ENCODE measurements at regions not wholly inside any gene's neighbourhood (a gene's known extent, or its start where the extent isn't known, plus 50 kb on each side); places are given as distances from the start of the nearest gene placed in this dataset.

DNA sequence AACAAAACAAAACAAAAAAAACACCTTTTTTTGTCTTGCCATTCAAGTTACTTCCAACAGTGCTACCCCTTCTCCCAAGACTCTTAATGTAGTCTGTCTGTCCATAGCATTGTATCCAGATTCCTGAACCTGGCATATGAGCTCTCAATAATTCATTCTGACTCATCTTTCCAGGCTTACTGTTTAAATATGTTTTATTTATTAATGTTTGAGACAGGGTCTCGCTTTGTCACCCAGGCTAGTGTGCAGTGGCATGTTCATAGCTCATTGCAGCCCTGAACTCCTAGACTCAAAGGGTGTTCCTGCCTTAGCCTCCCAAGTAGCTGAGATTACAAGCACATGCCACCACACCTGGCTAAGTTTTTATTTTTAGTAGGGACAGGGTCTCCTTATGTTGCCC lies 208.0 kb upstream of the DMRT1 start:
- no peak for DNase-seq

DNA sequence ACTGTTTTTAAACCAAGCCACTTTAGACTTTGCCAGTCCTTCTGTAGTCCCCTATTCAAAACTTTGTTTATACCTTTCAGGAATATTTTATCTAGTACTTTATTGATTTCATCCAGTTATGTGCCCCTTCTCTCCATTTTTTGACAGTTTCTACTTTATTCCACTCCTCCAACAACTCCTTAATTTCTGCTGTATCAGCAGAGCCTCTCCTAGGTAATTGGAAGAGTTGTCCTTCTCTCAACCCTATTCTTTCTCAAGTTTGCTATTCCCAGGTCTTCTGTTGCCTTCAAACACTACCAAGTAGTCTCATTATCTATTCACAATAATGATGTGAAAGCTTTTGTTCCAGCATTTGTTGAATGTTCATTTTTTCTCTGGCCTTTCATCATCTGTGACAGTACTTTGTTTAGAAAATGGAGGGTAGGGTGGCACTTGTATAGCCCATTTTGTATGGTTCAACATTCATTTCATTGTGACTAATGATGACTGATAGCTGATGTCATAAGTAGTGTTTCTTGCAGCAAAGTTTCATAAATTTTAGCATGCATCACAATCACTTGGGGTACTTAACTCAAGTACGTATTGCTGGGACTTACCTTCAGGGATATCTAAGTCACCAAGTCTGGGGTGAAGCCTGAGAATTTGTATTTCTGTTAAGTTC lies 204.4 kb upstream of the DMRT1 start:
- DNase-seq, result no peak

DNA sequence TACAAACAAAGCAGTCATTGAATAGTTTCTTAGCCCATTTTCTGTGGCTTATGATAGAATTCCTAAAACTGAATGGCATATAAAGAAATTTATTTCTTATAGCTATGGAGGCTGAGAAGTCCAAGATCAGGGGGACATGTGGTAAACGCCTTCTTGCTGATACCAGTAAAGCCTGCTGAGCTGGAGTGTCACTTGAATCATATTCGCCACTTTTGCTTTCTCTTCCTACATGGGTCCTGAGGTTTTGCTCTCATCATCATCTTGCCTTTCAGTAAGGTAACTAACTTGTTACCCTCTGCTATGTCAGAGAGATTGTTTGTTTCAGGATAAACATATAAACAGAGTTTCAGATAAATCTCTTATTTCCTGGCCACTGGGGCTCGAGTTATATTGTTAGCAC lies 203.3 kb upstream of the DMRT1 start:
- no peak for DNase-seq

DNA sequence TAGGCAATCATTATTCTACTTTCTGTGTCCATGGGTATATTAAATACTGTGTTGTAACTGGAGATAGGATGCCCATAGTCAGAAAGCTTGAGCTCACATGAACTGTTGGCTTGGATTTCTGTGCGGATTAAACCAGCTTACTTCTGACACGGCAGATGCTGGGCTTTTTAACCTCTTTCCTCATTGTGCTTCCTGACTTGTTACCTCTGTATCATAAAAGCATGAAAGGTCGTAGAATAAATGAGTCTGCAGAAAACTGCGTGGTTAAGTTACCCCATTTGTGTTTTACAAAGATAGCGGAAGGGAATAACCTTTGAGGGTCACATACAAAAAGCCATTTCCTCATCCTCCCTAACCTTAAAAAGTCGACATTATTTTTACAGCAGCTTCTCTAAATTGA lies 199.5 kb upstream of the DMRT1 start:
- DNase-seq, result no peak

DNA sequence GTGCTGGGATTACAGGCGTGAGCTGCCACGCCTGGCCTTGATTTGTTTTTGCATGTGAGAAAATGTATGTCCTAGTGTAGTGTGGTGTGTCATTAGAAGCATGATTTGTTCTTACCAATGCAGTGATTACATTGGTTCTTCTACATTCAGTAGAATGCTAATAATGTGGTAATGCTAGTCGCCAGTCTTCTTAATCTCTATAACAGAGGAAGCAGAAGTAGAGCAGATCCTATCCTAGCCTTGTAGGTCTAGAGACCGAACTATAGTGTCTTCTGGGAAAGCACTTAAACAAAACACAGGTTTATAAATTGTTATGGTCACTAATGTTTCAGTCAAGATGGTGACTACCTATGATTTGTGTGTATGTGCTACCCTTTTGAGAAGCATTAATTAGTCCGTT lies 197.5 kb upstream of the DMRT1 start:
- no peak for DNase-seq

DNA sequence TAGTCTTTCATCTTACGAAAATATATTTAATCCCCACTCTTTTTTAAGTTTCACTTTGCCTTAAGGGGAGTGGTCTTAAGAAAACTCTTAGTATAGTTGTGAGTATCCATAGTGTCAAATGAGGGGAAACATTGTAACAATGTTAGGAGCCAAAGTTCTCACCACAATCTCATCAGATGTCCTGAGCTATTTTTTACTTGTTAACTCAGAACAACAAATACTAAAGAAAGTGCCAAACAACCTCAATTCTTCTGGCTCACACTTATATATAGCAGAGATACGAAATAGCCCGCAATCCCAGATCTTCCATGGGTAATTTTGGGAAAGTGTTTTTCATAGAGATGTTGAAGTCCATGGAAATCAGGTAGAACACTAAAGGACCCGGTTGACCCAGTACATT lies 194.0 kb upstream of the DMRT1 start:
- DNase-seq, result no peak

DNA sequence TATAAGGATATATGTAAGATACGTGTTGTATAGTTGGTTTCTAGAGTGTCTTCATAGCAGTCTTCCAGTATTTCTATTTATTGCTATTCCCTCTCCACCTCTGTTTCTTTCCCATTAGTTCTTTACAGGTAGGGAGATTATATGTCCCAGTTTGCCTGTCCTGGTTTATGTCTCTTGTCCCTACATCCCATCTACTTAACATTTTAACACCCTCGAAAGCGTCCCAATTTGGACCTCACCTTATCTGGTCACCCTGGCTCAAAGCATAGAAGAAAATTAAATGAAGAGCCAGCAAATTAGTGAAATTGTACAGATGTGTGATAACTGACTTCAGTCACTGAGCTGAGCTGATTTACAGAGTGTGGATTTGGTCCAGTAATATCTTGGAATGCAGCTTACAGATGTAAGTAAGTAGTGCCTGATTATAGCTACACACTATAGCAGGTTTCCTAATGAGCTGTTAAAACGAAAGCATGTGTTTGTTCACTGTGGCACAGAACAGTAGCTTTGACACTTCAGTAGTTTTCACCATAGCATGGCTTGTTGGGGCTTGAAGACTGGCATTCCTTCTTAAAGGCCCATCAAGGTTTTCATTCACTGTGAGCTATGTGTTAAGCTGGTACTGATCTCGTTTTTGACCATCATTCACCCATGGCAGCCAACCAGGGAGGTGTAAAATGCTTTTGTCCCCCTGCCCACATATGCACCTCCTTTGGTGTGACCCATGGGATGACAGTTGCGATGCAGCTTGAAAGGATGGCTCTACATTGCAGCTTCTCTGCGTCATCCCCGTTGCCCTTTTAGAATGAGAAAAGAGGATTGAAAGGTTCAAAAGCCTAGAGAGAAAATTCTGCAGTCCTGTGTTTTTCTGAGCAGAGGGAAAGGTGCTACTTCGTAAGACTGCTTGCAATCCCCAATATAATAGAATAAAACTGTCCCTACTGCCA lies 192.1 kb upstream of the DMRT1 start:
- DNase-seq, result no peak

DNA sequence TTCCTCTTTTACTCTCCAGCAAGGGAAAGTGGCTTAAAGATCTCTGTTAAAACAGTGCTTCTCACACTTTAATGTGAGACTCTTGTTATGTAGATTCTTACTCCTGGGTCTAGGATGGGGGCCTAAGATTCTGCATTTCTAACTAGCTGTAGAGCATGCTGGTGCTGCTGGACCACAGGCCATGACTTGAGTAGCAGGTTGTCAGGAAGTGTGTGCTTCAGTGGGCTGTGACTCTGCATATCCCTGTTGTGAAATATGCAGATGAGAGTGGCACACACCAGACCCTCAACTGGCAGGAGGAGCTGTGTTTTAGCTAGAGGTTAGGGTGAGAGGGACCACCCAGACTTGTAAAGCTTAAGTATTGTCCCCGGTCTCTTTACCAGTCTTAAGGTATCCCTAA lies 191.1 kb upstream of the DMRT1 start:
- peak; percentile 12 for DNase-seq

DNA sequence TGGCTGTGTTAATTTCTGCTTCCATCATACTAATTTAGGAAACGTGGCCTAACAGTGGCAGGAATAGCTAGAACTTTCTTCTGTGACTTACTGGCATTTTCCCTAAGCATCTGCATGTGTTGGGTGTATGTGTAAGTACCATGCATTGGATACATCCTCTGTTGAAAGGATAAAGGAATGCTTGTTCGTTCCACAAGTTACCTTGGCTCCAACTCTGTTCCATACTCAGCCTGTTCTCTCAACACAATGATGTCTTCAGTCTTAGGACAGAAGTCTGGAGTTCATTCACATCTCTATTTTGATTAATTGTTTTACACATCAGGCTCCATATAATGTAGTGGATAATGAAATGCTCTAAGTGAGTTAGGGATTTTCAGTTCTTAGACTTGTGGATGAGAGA lies 190.1 kb upstream of the DMRT1 start:
- no peak for DNase-seq

DNA sequence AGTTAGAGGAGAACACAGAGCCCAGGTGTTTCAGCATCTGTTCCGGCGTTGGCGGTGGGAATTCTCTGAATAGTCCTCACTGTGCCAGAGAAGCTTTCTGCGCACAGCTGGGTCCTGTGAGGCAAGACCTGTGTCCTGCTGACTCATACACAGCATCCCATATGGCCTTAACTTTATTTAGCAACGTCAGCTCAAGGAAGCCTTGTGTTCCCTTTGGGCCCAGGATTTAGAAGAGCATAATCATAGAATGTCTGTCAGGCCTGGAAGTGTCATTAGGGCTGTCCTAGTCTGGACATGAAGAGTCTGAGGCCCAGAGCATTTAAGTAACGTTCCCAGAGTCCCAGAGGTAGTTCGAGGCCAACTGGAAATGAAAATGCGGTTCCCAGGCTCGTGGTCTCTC lies 188.6 kb upstream of the DMRT1 start:
- DNase-seq, result no peak

DNA sequence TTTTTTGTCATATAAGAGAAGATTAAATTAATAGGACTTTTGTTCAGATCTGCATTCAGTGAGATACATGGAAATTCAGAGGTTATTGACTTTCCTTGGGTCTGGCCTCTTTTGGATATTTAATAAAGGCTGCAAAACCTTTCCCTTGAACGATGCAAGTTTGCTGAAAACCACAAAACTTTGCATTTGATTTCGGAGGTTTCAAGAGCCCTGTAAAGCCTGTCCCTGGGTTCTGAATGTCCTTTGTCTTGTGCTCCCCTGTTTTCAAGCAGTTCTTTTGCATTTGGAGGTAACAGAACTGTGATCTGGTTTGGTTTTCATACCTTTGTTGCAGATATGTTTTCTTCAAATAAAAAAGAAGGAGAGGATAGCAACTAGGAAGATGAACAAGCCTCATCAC lies 188.1 kb upstream of the DMRT1 start:
- DNase-seq, result no peak

DNA sequence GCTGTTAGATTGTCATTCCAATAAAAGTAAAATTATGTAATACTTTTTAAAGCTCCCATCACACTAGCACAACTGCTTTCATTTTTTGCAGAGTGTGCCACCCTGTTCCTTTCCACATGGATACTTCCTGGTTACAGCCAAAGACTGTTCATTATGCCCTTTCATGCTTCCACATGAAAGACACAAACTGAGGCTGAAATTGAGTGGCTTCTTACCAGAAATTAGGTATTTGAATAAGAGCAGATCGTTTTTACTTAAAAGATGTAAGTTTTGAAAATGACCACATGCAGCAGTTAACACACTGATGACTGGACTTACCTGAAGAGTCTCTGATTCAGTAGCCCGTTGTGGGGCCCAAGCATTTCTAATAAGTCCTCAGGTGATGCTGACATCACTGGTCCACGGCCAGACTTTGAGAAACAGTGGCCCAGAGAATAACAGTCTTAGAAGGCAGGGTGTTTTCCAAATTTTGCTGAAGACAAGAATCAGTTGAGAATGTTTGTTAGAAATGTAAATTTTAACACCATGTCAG lies 187.6 kb upstream of the DMRT1 start:
- no peak for DNase-seq

DNA sequence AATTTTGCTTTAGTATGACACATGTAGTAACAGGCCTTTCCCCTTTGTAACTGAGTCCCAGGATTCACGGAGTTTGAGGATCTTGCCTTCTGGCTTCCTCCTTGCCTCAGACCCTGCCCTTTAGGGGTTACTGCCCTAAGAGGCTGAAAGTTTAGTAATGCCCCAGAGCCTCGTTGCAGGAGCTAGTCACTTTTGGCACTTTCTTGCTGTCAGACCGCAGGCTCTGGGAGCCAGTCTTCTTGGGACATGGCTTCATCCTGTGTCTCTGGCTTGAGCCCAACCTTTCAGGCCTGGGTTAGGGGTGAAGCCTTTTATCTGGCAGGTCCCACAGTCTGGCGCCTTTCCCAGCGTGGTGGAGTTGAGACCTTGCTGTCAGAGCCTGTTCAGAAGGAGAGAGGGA lies 185.6 kb upstream of the DMRT1 start:
- DNase-seq, result no peak

DNA sequence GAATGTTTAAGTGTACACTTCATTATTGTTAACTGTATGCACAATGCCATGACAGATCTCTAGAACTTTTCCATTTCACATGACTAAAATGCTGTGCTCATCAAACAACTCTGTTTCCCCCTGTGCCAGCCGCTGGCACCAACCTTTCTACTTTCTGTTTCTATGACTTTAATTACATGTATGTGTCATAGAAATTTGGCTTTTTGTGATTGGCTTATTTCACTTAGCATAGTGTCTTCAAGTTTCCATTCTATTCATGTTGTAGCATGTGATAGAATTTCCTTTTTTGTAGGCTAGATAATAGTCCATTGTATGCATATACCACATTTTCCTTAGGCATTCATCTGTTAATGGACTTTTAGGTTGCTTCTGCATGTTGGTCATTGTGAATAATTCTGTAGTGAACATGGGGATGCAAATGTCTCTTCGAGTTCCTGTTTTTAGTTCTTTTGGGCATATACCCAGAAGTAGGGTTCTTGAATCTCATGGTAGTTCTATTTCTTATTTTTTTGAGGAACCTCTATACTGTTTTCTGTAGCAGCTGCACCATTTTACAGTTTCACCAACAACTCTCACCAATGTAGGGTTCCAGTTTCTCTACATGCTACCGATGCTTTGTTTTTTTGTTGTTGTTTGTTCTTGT lies 184.4 kb upstream of the DMRT1 start:
- no peak for DNase-seq

DNA sequence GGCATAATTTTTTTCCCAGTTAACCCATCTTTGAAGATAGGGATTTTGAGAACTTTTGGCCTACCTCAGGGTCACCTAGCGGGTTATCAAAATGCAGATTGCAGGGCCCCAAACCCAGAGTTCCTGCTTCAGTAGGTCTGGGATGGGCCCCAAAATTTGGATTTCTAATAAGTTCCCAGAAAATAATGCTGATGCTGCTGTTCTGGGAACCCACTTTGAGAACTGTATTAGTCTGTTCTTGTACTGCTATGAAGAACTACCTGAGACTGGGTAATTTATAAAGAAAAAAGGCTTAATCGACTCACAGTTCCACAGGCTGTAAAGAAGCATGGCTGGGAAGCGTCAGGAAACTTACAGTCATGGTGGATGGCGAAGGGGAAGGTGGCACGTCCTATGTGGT lies 182.2 kb upstream of the DMRT1 start:
- no peak for DNase-seq

DNA sequence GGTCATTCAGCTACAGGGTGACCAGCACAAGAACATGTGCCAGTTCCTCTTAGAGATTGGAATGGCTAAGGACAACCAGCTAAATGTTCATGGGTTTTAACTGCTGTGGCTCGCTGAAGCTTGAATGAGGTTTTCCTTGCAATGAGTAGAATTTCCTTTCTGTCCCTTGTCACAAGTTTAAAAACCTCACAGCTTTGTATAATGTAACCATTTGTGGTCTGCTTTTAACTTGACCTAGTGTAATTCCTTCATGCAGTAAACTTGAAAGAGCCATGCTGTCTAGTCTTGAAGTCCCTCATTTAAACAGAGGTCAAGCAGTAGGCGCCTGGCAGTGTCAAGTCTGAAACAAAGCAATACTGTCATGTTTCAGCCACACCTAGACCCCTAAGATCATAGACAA lies 181.3 kb upstream of the DMRT1 start:
- no peak for DNase-seq

DNA sequence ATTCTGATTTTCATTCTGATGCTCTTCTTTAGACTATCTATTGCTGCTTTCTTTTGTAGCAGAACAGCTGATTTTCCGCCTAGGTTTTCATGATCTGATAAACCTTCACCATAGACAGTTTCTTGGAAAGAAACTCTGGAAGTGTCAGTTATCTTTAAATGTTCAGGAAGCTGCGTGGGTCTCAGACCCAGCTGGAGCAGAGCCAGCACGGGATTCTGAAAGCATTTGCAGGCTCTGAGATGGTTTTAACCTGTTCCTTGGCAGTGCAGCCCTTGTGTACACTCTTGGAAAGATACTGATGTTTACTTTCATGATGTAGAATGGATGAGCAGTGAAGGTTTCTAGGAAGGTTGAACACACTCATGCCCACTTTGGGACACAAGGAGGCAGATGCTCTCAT lies 178.0 kb upstream of the DMRT1 start:
- no peak for DNase-seq

DNA sequence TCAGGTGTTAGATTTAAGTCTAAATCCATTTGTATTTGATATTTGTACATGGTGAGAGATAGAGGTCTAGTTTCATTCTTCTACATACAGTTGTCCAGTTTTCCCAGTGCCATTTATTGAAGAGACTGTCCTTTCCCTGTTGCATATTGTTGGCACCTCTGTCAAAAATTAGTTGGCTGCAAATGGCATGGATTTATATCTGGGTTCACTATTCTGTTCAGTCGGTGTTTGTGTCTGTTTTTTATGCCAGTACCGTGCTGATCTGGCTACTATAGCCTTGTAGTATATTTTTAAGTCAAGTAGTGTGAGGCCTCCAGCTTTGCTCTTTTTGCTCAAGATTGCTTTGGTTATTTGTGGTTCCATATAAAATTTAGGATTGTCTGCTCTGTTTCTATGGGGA lies 176.2 kb upstream of the DMRT1 start:
- DNase-seq, result no peak

DNA sequence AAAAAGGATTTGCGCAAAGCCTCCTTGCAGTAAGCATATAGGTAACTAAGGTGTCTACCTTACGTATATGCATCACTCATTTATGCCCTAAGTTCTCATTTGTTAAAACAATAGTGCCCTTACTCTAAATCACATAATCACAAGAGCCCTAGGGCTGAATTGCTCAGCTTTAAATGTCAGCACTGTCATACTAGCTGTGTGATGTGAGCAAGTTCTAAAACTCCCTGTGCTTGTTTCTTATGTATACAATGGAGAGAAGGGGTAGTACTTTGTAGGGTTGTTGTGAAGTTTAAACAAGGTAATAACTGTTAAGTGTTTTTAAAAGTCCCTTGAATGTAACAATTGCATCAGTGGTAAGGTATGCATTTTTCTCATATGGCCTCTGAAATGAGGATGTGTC lies 169.5 kb upstream of the DMRT1 start:
- no peak for DNase-seq

DNA sequence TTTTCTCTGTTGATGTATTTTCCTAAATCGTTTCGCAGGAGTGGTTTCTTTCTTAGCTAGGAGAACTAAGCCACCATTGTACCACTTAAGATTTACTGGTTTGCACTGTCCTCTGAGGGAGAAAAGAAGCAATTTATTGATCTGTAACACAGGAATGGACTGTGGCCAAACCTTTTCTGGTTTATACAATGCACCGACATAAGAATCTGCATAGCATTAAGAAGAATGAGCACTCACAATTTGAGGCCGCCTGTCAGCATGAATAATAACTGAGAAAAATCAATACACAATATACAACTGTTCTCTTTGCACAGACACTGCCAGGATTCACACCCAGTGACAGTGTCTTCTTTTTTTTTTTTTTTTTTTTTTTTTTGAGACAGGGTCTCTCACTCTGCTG lies 168.6 kb upstream of the DMRT1 start:
- no peak for DNase-seq

DNA sequence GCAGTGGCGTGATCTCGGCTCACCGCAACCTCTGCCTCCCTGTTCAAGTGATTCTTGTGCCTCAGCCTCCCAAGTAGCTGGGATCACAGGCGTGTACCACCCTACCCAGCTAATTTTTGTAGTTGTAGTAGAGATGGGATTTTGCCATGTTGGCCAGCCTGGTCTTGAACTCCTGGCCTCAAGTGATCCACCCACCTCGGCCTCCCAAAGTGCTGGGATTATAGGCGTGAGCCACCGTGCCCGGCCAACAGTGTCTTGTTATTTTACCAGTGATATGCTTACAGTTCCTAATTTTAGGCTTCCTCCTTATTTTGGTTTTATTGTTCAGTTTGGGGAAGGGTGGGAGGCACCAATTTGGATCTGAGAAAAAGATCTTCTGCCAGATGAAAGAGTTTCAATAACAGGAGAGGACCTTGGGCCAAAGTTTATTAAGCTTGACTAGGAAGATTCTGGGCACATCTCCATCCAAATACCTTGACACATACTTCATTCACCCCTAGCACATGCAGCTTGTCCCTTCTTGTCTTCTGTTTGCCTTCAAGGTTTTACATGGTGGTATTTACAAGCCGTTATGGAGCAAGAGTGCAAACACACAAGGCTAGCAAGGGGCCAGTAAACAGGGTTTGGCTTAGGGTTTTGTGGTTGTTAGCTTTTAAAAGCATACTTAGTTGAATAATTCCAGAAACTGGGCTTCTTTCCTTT lies 168.1 kb upstream of the DMRT1 start:
- no peak for DNase-seq

DNA sequence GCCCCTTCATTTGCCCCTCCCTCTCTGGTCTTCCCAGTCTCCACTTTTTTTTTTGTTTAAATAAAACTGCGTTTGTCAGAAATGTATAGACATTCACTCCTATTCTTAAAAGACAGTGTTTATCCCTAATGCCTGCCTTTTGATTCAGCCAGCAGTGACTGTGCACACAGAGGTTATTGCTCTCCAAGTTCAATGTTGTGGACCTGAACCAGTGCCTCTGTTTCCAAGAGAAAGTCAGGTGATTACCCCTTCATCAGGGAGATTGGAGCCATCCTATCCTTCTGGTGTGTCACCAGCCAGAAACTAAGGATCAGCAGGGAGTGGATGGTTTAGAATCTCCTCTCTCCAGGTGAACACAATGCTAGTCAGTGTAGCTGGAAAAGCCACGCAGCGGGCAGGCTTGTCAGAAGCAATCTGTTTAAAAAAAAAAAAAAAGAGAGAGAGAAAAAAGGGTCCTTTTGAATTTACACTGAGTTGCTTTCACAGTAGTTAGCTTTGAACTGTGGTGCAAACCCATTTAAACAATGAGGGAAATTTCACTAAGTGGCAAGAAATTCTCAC lies 167.5 kb upstream of the DMRT1 start:
- no peak for DNase-seq
